OCI-LY7 (cell line): ENCODE measurements at regions not wholly inside any gene's neighbourhood (a gene's known extent, or its start where the extent isn't known, plus 50 kb on each side); places are given as distances from the start of the nearest gene placed in this dataset.

Experiments used
- BruUV-seq: library from RNA; stranded (reverse); fragments of 400-500 nt; replicated peaks from 2 replicates; lab custom pipeline; 2021; lab: Mats Ljungman, UMichigan
- CTCF ChIA-PET: fragments of 300-600 bp; sonication (Branson Sonifier 250); formaldehyde crosslinking; loops from one replicate; lab custom pipeline; 2022; ENCODE audit warnings: antibody characterized with exemption; ENCODE audit not compliant: unreplicated experiment; lab: Charles Lee
- POLR2A ChIA-PET: fragments of 300-600 bp; sonication (Branson Sonifier 250); formaldehyde crosslinking; loops from one replicate; lab custom pipeline; 2022; ENCODE audit warnings: antibody characterized with exemption; lab: Charles Lee
- DNase-seq: peaks from one replicate; pipeline ENCODE4 v3.0.0-alpha.2; 2015; ENCODE audit warnings: low spot score
- H2AFZ ChIP-seq: fragments of 200-600 bp; sonication (generic), shearing (Covaris generic); 2 replicates; pipeline ENCODE4 v1.6.1; 2014; ENCODE audit warnings: mild to moderate bottlenecking, antibody characterized with exemption, low read length, moderate library complexity
- H3K27ac ChIP-seq: fragments of 200-600 bp; sonication (generic); 2 replicates; pipeline ENCODE4 v1.5.1; 2014; ENCODE audit warnings: mixed run types, low read depth, mild to moderate bottlenecking, moderate library complexity, low read length, inconsistent platforms; ENCODE audit not compliant: poor library complexity, severe bottlenecking
- H3K36me3 ChIP-seq: fragments of 200-600 bp; sonication (generic); 2 replicates; pipeline ENCODE4 v1.6.1; 2014; ENCODE audit warnings: mild to moderate bottlenecking, antibody characterized with exemption, low read length, moderate library complexity, mixed read lengths; ENCODE audit not compliant: insufficient read depth
- H3K4me1 ChIP-seq: fragments of 200-600 bp; sonication (generic); 2 replicates; pipeline ENCODE4 v1.5.1; 2014; ENCODE audit warnings: mild to moderate bottlenecking, low read length; ENCODE audit not compliant: insufficient read depth, poor library complexity, severe bottlenecking
- H3K4me2 ChIP-seq: fragments of 200-600 bp; sonication (generic); 2 replicates; pipeline ENCODE4 v1.6.1; 2014; ENCODE audit warnings: mild to moderate bottlenecking, low read length
- H3K4me3 ChIP-seq: fragments of 200-600 bp; sonication (generic); 2 replicates; pipeline ENCODE4 v1.5.1; 2014; ENCODE audit warnings: mild to moderate bottlenecking, low read depth, low read length; ENCODE audit not compliant: poor library complexity, severe bottlenecking
- H3K79me2 ChIP-seq: fragments of 200-600 bp; sonication (generic); 2 replicates; pipeline ENCODE4 v1.6.1; 2016; ENCODE audit warnings: low read depth, mild to moderate bottlenecking, low read length, moderate library complexity, mixed read lengths; ENCODE audit not compliant: insufficient read depth
- H3K9me2 ChIP-seq: fragments of 200-600 bp; sonication (generic); 2 replicates; pipeline ENCODE4 v1.6.1; 2016; ENCODE audit warnings: mild to moderate bottlenecking, low read length, mixed read lengths; ENCODE audit not compliant: insufficient read depth
- H3K9me3 ChIP-seq: fragments of 200-600 bp; sonication (generic); 2 replicates; pipeline ENCODE4 v1.6.1; 2014; ENCODE audit warnings: mild to moderate bottlenecking, mixed run types, low read length, mixed read lengths
- H4K20me1 ChIP-seq: fragments of 200-600 bp; sonication (generic); 2 replicates; pipeline ENCODE4 v1.6.1; 2014; ENCODE audit warnings: mild to moderate bottlenecking, antibody characterized with exemption, low read length, moderate library complexity, mixed read lengths; ENCODE audit not compliant: insufficient read depth
- EZH2phosphoT487 ChIP-seq: fragments of 200-600 bp; sonication (generic); IDR thresholded peaks from 2 replicates; pipeline ENCODE4 v1.6.1; 2018; ENCODE audit warnings: low read depth, borderline replicate concordance, mild to moderate bottlenecking, mixed run types, antibody characterized with exemption, low read length, moderate library complexity, mixed read lengths
- intact Hi-C: fragments of 100-400 bp; cut with micrococcal nuclease; formaldehyde crosslinking; loops from one replicate; pipeline ENCODE4 v1.10.0; 2022; ENCODE audit not compliant: unreplicated experiment
- TF ChIP-seq, protein P1 (sequence below): fragments of 200-600 bp; sonication (generic); conservative IDR thresholded peaks from 2 replicates; pipeline ENCODE4 v1.5.1; 2014; ENCODE audit warnings: mild to moderate bottlenecking, antibody characterized with exemption, low read length, moderate library complexity, mixed read lengths

DNA sequence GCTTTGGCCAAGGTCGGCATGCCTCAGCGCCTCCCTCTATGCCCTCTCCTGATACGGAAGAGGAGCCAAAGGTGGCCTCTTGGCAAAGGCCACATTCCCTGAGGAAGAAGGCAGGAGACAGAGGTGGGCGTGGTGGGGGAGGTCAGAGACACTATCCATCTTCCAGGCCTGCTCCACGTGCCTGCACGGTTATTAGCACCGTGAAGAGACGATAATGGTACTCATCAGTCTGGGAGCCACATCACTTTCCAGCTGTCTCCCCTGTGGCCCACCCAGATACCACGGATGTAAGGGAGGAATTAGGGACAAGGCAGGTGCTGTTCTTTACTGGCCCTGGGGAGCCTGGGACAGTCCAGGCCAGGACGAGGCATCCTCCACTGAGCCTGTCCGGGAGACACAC, 354.3 kb downstream of the MN1 start:
- H3K36me3 ChIP-seq, result no peaks in the 10 kb centered on the region
- no peak overlapping the region for H3K4me2 ChIP-seq
- H4K20me1 ChIP-seq, result no peaks in the 10 kb centered on the region
- no peaks in the 10 kb centered on the region for H3K79me2 ChIP-seq
- no peaks in the 10 kb centered on the region for H3K9me2 ChIP-seq
- no peak overlapping the region for H2AFZ ChIP-seq
- no peaks in the 10 kb centered on the region for H3K4me1 ChIP-seq
- intact Hi-C loops, result no loop called here
- TF ChIP-seq, protein P1, sequence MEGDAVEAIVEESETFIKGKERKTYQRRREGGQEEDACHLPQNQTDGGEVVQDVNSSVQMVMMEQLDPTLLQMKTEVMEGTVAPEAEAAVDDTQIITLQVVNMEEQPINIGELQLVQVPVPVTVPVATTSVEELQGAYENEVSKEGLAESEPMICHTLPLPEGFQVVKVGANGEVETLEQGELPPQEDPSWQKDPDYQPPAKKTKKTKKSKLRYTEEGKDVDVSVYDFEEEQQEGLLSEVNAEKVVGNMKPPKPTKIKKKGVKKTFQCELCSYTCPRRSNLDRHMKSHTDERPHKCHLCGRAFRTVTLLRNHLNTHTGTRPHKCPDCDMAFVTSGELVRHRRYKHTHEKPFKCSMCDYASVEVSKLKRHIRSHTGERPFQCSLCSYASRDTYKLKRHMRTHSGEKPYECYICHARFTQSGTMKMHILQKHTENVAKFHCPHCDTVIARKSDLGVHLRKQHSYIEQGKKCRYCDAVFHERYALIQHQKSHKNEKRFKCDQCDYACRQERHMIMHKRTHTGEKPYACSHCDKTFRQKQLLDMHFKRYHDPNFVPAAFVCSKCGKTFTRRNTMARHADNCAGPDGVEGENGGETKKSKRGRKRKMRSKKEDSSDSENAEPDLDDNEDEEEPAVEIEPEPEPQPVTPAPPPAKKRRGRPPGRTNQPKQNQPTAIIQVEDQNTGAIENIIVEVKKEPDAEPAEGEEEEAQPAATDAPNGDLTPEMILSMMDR, result no peak
- TF ChIP-seq EZH2phosphoT487, result no peak
- H3K4me3 ChIP-seq, result no peak overlapping the region
- no TSS peak for BruUV-seq
- ChIA-PET CTCF (no interaction called here), POLR2A (no interaction called here)
- no peak overlapping the region for H3K27ac ChIP-seq
- H3K9me3 ChIP-seq, result no peaks in the 10 kb centered on the region
- DNase-seq, result no peak

- no TSS peak for BruUV-seq
- CTCF ChIA-PET, result no interaction called here
- POLR2A ChIA-PET, result interaction anchor here (0.6 kb wide), 1 partner anchor 86 kb away, joined by 3 read pairs; no protein-coding TSS in a partner anchor
- Histone ChIP-seq H4K20me1 (no peaks in the 10 kb centered on the region), H3K4me3 (no peak overlapping the region), H3K27ac (no peak overlapping the region), H3K4me1 (no peaks in the 10 kb centered on the region), H3K4me2 (no peak overlapping the region), H3K9me3 (no peaks in the 10 kb centered on the region), H2AFZ (no peak overlapping the region), H3K79me2 (no peaks in the 10 kb centered on the region), H3K9me2 (no peaks in the 10 kb centered on the region), H3K36me3 (no peaks in the 10 kb centered on the region)
- intact Hi-C loops, result no loop called here
- TF ChIP-seq, protein P1, result no peak
- TF ChIP-seq EZH2phosphoT487, result no peak
- no peak for DNase-seq
Observed at GRCh38 chr22:27450448-27450847, 351.1 kb downstream of the MN1 start.

- ChIA-PET POLR2A (no interaction called here), CTCF (no interaction called here)
- BruUV-seq, result no TSS peak
- H3K79me2 ChIP-seq, result no peaks in the 10 kb centered on the region
- H4K20me1 ChIP-seq, result no peaks in the 10 kb centered on the region
- H3K36me3 ChIP-seq, result no peaks in the 10 kb centered on the region
- no peaks in the 10 kb centered on the region for H3K4me1 ChIP-seq
- DNase-seq, result no peak
- no peaks in the 10 kb centered on the region for H3K9me2 ChIP-seq
- no peak overlapping the region for H3K27ac ChIP-seq
- no peak overlapping the region for H3K4me2 ChIP-seq
- intact Hi-C loops, result no loop called here
- no peak overlapping the region for H2AFZ ChIP-seq
- TF ChIP-seq, protein P1, result no peak
- TF ChIP-seq EZH2phosphoT487, result no peak
- H3K9me3 ChIP-seq, result no peaks in the 10 kb centered on the region
- H3K4me3 ChIP-seq, result no peak overlapping the region
Observed at GRCh38 chr22:27452245-27452644, 349.3 kb downstream of the MN1 start.
